ENCODE measurements at regions not wholly inside any gene's neighbourhood (a gene's known extent, or its start where the extent isn't known, plus 50 kb on each side); places are given as distances from the start of the nearest gene placed in this dataset.

GRCh38 chr11:69545976-69546617, 64.6 kb downstream of the LINC01488 start:
- no peak for DNase-seq

- no peak for DNase-seq
These were observed 65.4 kb downstream of the LINC01488 start for GRCh38 chr11:69546735-69547370.

- DNase-seq, result no peak
These were observed 69.4 kb downstream of the LINC01488 start for GRCh38 chr11:69550846-69551245.

GRCh38 chr11:69551963-69552362, 70.5 kb downstream of the LINC01488 start:
- DNase-seq, result no peak

- DNase-seq, result no peak
These were observed 71.5 kb downstream of the LINC01488 start for GRCh38 chr11:69552951-69553350.

- DNase-seq, result no peak
These were observed 72.2 kb downstream of the LINC01488 start for GRCh38 chr11:69553416-69554357.

- DNase-seq, result no peak
These were observed 73.4 kb downstream of the LINC01488 start for GRCh38 chr11:69554849-69555248.

- DNase-seq, result no peak
These were observed 75.8 kb downstream of the LINC01488 start for GRCh38 chr11:69557266-69557665.

- peak; percentile 36 for DNase-seq
These were observed 77.1 kb downstream of the LINC01488 start for GRCh38 chr11:69558519-69558941.

GRCh38 chr11:69559181-69559580, 77.7 kb downstream of the LINC01488 start:
- no peak for DNase-seq

GRCh38 chr11:69560141-69560790, 78.8 kb downstream of the LINC01488 start:
- no peak for DNase-seq

GRCh38 chr11:69562302-69562701, 78.7 kb upstream of the CCND1 start:
- DNase-seq, result no peak

- DNase-seq, result no peak
These were observed 78.1 kb upstream of the CCND1 start for GRCh38 chr11:69562816-69563215.

GRCh38 chr11:69563306-69563705, 77.7 kb upstream of the CCND1 start:
- DNase-seq, result no peak

GRCh38 chr11:69563946-69564775, 76.8 kb upstream of the CCND1 start:
- no peak for DNase-seq

GRCh38 chr11:69566001-69566400, 75.0 kb upstream of the CCND1 start:
- no peak for DNase-seq

- DNase-seq, result no peak
These were observed 72.8 kb upstream of the CCND1 start for GRCh38 chr11:69567951-69568808.

GRCh38 chr11:69568809-69569097, 72.2 kb upstream of the CCND1 start:
- DNase-seq, result no peak

GRCh38 chr11:69569306-69570200, 71.4 kb upstream of the CCND1 start:
- no peak for DNase-seq

GRCh38 chr11:69572233-69572860, 68.6 kb upstream of the CCND1 start:
- DNase-seq, result no peak

Measured in CD4-positive, alpha-beta T cell treated with Interleukin-12 subunit alpha and Interleukin-12 subunit beta, for 1 hour (primary cell).